Middle frontal gyrus (tissue), 1 donor: ENCODE measurements at regions not wholly inside any gene's neighbourhood (a gene's known extent, or its start where the extent isn't known, plus 50 kb on each side); places are given as distances from the start of the nearest gene placed in this dataset.

Source experiments
- DNase-seq: peaks from one replicate; pipeline ENCODE4 v3.0.0-alpha.2; 2015; ENCODE audit warnings: low spot score; ENCODE audit errors: extremely low spot score

DNA sequence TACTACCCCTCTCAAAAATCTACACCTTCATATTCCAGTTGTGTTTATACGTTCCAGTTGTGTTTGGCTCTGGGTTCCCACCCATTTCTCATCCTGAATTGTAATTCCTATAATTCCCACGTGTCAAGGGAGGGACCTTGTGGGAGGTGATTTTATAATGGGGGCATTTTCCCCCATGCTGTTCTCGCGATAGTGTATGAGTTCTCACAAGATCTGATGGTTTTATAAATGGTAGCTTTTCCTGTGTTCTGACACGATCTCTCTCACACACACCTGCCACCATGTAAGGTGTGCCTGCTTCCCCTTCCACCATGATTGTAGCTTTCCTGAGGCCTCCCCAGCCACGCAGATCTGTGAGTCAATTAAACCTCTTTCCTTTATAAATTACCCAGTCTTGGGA, 108.5 kb upstream of the ADAMTS16 start:
- DNase-seq = no peak

- DNase-seq = no peak
These were observed 102.5 kb upstream of the ADAMTS16 start for GRCh38 chr5:5037674-5038073.

GRCh38 chr5:5039918-5040317, 100.2 kb upstream of the ADAMTS16 start:
- no peak for DNase-seq

DNA sequence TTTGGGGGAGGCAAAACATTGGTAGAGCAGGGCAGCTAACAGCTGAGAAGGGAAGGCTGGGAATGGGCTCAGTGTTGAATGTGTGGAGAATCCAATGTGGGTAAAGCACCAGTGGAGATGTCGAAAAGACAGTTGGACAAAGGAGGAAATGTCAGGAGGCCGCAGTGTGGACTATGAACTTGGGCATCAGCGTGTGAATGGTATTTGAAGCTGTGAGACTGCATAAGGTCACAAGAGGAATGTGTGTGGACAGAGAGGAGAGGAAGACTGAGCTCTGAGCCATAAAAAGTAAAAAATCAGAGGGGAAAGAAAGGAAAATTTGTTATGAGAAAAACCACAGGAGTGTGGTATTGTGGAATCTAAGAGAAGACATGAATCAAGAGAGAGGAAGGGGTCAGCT, 99.4 kb upstream of the ADAMTS16 start:
- DNase-seq = no peak

DNA sequence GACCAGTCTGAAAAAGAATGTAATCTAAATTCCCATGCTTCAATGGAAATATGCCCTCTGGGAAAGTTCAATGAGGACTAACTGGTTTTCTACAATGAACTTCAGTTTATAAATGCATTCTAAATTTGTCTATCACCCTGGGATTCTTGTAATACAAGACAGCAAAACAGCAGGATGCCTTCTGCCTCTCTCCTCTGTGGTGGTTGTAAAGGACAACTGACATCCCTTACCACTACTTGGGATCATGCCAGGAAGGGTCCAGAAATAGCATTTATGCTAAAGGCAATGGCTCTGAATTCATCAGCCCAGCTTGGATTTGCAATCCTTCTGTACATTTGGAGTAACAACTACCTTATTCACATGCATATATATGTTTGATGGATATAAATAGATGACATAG, 97.3 kb upstream of the ADAMTS16 start:
- no peak for DNase-seq

DNA sequence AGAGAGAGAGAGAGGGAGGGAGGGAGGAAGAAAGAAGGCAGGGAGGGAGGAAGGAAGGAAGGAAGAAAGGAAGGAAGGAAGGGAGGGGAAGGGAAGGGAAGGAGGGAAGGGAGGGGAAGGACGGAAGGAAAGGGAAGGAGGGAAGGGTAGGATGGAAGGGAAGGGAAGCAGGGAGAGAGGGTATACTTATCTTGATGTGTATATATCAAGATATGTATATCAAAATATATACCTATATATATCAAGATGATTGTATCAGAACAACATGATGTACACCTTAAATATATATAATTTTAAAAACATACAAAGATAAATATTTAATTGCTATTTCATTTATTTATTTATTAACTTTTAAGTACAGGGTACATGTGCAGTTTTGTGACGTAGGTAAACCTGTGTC, 96.8 kb upstream of the ADAMTS16 start:
- DNase-seq = no peak

DNA sequence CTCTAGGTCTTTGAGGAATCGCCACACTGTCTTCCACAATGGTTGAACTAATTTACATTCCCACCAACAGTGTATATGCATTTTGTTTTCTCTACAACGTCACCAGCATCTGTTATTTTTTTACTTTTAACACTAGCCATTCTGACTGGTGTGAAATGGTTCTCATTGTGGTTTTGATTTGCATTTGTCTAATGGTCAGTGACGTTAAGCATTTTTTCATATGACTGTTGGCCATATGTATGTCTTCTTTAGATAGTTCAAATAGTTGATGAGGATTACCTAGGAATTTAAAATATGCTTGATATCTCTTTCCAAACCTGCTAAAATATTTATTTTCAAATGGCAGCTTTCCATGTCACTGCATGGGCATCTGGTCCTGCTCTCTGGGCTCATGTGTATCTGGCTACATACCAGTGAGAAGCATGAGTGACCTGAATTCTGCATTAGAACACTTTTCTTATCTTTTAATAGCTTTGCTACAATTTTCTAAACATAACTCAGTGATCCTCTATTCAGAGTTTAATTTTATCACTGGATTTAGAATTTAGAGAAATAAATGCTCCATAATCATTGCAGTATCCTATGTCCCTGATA, 95.8 kb upstream of the ADAMTS16 start:
- DNase-seq = no peak

GRCh38 chr5:5046680-5047502, 93.2 kb upstream of the ADAMTS16 start:
- DNase-seq = no peak

DNA sequence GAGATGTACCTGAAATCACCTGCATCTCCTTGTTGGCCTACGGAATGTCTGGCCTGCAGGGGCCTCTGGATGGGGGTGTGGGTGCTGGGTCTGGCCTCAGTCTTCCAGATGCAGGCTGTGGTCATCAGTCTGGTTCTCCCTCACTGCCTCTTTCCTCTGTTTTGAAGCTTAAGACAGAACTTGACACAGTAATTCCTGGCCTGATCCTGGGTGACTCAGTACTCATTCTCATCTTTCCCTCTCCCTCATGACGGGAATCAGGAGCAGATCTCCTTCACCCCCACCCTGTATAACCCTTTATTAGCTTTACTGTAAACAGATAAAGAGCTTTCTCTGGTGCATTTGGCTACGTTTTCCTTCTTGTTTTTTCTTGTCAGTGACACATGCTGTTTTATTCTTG, 89.3 kb upstream of the ADAMTS16 start:
- no peak for DNase-seq

- DNase-seq = no peak
These were observed 84.4 kb upstream of the ADAMTS16 start for GRCh38 chr5:5055712-5056111.

- DNase-seq = no peak
These were observed 78.3 kb upstream of the ADAMTS16 start for GRCh38 chr5:5061836-5062235.

DNA sequence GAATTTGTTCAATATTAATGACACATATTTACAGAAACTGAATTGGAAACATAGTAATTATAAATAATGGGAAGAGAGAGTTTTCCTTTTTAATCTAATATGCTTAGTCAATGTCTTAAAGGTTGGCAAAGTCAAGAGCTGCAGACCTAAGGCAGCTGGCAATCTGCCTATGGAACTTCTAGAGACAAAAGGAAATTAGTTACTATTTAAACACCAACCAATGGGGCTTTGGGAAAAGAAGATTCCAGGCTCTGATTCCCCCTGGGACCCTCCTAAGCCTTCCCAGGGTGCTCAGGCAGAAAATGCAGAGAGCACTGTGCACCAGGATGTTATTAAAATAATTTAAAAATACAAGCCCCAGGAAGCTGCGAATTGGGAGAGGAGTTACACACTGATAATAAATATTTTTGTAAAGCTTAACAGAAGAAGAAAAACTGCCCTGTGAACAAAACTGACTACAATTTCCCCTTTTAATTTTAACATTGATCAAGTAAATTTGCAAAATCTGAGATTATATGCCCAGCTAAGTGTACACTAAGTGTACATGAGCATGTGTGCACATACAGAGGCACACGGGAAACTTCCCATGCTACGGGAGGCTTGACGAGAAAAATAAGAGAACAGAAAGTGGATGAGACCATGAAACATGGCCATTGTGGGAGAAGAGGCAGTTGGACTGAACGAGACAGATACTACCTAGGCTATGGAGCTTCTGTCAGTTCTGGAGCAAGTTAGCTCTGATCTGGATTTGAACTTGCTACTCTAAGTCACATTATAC, 77.4 kb upstream of the ADAMTS16 start:
- no peak for DNase-seq

DNA sequence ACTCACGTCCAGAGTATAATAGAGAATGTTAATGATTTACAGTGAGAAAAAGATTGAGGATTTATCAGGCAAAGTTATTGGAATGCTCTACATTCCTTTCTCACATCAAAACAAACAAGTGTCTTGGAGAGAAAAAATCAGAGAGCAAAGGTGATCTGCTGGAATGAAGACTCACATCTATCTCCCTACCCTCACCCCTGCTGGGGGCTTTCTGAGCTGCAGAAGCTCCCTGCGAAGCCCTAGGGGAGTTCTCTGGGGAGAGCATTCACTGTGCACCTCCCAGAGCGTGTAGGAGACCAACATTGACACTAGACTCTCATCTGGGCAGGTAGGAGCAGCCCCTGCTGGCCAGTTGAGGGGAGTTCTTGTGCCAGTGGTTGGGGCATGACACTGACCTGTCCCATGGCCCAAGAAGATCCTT, 76.6 kb upstream of the ADAMTS16 start:
- no peak for DNase-seq

DNA sequence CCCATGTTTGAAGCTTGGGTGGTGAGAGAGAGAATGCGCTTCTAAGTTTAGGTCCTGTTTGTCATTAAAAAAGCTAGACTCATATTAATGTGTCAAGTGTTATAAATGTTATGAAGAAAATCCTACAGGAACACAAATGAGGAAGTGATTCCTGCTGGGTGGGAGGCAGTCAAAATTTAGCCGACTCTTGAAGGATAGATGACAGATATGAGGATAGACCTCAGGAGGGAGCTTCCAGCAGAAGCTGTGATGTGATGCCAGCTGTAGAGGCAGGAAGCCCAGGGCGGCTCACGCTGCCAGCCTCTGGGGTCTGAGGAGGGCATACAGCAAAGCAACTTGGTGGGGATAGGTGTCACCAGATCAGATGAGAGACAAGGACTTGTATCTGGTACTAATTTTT, 74.7 kb upstream of the ADAMTS16 start:
- DNase-seq = no peak

DNA sequence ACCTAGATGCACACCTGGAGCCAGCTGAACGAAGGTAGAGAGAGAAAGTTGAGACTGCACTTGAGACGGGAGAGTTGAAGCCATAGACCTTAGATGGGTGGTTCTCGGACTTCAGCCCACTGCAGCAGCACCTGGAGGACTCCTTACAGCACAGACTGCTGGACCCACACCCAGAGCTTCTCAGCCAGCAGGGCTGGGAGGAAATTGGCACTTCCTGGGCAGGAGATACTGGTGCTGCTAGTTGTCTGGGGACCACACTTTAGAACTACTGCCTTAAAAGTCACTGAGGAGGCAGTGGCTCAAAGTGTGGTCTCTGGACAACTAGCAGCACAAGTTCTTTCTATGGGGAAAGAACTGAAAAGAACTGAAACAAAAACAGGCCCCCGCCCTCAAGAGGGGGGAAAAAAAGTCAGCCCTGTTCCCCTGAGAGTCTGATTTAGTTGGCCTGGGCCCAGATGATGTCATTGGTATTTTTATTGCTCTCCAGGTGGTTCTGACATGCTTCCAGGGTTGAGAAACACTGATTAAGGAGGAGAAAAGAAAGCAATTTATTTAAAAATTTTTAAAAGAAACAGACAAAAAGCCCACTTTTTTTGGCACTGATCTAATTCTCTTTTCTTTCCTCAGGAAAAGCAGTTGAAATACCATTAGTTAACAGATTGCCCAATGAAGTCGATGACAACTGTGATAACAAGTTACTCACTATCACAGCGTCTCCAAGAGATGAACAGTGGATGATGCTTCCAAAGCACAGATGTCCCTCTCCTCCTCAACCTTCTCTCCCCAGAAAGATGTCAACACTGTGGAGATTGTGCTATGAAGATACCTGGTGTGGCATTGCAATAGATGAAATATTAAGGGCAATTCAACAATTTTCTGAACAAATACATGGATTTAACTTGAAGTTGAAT, 73.6 kb upstream of the ADAMTS16 start:
- DNase-seq = no peak

DNA sequence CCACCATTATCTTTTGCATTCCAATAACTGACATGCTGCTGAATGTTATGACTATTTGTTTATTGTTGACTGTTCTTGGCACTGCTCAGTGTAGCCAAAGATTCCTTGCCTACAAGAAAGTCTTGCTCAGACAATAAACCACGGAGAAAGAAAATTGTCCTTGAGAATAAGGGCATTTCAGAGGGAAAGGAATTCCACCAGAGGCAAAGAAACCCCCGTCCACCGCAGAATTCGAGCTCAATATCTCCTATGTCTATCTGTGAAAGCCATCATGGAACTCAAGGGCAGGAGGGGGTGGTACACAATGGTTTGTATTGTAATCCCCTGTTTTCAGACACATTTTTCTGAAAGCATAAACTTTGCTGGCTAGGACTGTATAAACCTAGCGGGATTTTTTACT, 70.3 kb upstream of the ADAMTS16 start:
- DNase-seq = no peak

DNA sequence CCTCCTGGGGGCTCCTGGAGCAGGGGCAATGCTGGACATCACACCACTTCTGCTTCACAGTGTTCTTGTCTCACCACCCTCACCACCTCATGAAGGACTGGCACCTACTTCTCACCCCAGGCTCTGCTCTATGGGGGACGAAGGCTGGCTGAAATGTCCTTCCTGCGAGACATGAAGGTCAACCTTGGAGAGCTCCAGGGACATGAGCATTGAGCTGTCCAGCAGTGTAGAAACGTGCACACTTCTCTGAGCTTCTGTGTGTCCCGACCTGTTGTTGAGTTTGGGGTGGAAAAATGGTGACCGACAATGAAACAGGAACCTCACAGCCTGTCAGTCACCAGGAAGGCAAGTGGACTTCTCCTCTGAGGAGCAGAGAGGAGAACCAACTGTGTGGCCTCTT, 68.6 kb upstream of the ADAMTS16 start:
- no peak for DNase-seq

DNA sequence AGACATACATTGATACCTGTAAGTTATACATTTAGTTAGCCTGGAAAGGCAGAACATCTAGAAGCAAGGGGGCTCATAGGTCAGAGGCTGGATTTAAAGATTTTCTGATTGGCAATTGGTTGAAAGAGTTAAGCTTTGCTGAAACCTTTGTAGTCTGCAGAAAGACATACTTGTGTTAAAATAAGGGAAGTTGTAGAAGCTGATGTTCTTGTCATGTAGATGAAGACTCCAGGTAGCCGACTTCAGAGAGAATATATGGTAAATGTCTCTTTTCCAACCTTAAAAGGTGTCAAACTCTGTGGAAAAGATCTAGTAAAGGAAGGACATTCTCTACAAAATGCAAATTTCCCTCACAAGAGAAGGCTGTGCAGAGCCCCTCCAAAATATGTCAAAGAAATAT, 62.9 kb upstream of the ADAMTS16 start:
- DNase-seq = no peak

GRCh38 chr5:5078009-5078897, 61.9 kb upstream of the ADAMTS16 start:
- no peak for DNase-seq

DNA sequence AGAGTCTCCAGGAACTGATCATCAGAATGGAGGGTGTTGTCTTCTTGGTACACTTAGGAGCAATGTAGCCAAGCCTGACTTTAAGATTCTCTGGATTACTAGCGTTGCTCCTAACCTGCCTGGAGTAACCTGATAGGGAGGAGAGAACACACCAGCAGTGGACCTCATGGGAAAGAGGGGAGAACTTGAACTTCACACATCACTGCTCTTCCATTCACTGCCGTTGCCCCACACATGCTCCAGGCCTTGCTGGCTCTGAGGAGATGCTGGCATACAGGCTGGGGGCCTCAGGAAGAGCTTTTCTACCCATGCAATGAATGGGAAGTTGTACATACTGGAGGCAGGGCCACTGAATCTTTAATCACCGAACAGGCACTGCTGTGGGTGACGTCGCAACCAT, 60.3 kb upstream of the ADAMTS16 start:
- DNase-seq = no peak
